ENCODE measurements at regions not wholly inside any gene's neighbourhood (a gene's known extent, or its start where the extent isn't known, plus 50 kb on each side); places are given as distances from the start of the nearest gene placed in this dataset.
A peak's percentile ranks its signal among the peaks of the same experiment; 100 is the strongest.

DNA sequence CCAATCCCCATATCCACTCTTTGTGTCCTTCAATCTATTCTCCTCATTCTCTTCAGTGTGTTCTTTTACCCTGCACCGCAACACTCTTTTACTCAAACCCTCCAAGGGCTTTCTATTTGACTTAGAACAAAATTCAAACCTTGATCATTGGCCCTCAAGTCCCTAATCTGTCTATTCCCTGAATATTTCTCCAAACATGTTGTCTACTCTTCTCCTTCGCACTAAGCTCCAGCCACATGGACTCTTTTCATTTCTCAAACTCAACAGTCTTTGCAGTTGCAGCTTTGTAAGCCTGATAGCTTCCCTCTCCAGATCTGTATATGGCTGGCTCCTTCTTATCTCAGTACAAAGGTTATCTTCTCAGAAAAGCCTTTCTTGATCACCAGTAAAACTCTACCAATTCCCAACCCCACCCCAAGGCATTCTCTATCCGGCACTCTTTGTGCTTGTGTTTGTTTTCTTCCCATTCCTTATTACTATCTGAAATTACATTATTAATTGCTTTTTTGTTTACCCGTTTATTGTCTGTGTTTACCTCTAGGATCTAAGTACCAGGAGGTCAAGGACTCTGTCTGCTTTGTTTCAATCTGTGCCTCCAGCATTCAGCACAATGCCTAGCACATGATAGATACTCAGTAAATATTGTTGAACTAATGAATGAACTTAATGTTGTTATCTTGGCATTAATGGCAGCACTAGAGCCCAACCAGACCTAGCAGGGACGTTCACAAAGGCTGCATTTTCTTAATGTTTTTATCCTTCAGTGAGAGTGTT lies 147.4 kb downstream of the BBOX1 start:
- DNase-seq, result no peak

DNA sequence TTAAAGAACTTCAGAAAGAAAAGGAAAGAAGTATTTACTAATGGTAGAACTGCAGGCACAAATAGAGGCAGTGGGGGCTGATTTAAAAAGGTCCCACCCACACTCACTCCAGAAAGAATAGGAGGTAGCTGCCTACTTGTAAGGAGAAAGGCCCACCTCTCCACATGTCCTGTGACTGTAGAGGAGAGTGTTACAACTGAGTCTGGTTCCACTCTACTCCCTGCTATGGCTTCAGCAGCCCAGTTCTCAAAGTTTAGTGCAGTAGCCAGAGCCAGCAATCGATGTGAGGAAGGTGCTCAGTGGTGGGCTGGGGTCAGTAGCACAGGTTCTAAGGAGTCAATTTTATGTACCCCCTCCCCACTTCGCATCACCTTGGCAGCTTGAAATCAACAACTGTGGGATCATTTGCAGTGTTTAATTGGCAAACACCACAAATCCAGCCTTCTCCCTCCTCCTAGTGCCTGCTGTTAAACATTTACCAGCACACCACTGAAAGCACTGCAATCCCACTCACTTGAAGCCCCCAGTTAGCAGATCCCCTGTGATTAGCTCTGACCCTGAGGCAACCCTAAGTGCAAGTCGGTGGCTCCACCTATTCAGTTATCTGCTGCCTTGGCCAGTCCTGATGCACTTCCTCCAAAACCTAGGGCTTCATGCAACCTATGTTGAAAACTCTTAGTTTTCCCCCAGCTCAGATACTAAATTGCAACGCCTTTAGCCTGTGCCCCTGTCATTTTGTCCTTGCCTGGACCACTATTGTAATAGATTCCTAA lies 146.6 kb downstream of the BBOX1 start:
- no peak for DNase-seq

GRCh38 chr11:27186580-27186979 lies 146.0 kb downstream of the BBOX1 start:
- DNase-seq, result no peak

- no peak for DNase-seq
Observed at GRCh38 chr11:27184458-27185312, 144.1 kb downstream of the BBOX1 start.

GRCh38 chr11:27183672-27184457 lies 143.2 kb downstream of the BBOX1 start:
- peak; percentile 66 for DNase-seq

DNA sequence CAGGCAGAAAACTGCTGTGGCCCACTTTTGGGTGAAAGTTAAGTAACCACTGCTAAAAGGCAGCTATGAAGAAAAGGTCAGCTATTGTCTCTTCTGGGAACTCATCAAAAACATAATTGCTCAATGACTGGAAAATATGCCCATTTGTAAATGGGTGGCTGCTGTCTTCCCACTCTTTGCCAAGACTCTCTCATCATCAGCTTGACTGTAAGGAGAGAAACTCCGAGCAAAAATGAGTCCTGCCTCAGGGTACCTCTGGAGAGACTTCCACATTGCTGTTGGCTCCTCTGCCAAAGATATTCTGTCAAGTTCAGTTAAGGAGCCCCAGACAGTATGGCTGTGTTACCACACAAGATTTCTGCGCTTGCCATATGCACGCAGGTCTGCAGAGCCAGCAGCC lies 138.7 kb downstream of the BBOX1 start:
- peak; percentile 42 for DNase-seq

- DNase-seq, result no peak
Observed at GRCh38 chr11:27178859-27179258, 138.2 kb downstream of the BBOX1 start.

All from NCI-H1694 treated with DMSO at 0.1 percent for 48 hours (cell line).